GM19351 (cell line): ENCODE measurements at regions not wholly inside any gene's neighbourhood (a gene's known extent, or its start where the extent isn't known, plus 50 kb on each side); places are given as distances from the start of the nearest gene placed in this dataset.
"Not testable (repeated sequence)": the region's sequence is repeated elsewhere in the genome, so short reads cannot be mapped to it uniquely, and the experiment has no call there.

ENCODE experiments used
- ATAC-seq: cut with Tn5 transposase; IDR thresholded peaks from one replicate; pipeline ENCODE4 v1.9.1; 2021; ENCODE audit warnings: mild to moderate bottlenecking, moderate library complexity; ENCODE audit not compliant: unreplicated experiment

DNA sequence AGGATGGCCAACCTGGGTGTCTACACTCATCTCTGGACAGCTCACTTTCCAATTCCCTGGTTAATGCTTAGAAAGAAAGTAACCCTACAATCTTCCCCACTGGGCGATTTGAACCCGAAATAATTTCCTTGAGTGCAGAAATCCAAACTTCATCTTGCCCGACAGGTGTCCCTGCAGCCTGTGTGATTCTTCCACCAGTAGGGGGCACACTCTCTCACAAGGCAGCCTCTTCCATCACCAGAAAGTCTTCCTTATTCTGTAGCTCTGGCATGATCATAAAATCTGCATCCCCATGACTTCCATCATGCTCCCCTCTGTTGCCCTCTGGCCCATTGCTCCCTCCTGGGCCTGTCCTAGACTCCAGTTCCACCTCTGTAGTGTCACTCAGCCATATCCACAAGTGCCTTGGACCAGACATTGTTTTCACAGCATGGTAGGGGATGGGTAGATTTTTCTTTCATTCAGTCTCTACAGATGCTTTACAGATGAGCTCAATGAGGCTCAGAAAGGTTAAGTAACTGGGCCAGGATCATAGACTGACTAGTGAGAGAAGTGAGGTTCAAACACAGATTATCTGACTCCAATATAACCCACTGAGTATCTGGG lies 170.4 kb upstream of the SPTLC3 start:
- ATAC-seq = no peak

GRCh38 chr20:12847872-12848271 lies 160.9 kb upstream of the SPTLC3 start:
- ATAC-seq = no peak

DNA sequence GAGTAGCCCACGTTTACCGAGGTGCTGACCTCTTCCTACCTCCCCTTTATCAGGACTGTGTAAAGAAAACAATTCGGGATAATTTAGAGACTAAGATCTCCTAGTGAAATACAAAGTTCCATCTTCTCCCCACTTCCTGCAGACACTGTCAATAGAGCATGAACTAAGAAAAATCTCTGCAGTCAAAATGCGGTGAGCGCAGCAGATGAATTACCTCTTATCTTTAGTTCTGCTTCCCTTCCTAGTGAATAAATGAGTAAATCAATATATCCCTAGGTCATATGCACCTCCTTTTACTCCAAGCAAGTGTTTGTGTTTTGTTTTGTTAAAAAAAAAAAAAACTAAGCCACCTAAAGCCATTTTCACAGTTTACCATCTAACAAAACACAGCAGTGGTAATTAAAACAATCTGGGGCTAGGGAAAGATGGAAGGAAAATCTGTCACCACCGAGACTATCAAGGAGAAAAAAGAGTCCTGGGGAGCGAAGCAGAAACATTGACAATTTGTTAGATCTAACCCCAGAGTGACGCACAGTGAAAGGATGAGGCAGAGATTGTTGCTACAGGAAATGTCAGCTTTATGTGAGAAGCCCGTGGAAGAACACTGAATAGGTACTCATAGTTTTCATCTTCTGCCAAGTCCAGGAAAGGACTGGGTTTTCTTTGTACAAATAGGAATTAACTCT lies 159.4 kb upstream of the SPTLC3 start:
- no peak for ATAC-seq

DNA sequence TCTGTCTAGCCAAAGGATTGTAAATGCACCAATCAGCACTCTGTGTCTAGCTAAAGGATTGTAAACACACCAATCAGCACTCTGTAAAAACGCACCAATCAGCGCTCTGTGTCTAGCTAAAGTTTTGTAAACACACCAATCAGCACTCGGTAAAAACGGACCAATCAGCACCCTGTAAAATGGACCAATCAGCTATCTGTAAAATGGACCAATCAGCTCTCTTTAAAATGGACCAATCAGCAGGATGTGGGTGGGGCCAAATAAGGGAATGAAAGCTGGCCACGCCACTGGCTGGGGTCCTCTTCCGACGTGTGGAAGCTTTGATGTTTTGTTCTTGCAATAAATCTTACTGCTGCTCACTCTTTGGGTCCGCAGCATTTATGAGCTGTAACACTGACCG lies 151.1 kb upstream of the SPTLC3 start:
- not testable (repeated sequence) for ATAC-seq

GRCh38 chr20:12860619-12861247 lies 148.0 kb upstream of the SPTLC3 start:
- ATAC-seq = no peak

GRCh38 chr20:12869669-12870068 lies 139.1 kb upstream of the SPTLC3 start:
- ATAC-seq = no peak

DNA sequence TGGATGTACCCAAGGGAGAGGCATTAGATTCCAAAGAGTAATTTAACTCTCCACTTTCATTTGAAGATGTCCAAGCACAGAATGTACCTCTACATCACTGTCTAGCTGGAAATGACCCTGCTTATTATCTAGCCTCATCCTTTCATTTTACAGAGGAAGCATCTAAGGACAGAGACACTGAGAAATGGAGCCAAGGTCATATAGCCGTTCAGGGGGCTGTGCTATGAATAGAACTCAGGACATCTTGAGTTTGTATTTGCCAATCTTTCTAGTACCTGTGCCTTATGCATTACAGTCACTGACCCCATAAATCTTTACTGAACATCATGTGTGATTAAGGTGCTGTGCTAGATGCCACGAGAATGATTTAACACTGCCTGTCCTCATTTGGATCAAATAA lies 138.2 kb upstream of the SPTLC3 start:
- no peak for ATAC-seq

GRCh38 chr20:12874933-12875332 lies 133.8 kb upstream of the SPTLC3 start:
- ATAC-seq = no peak

GRCh38 chr20:12875510-12875909 lies 133.3 kb upstream of the SPTLC3 start:
- no peak for ATAC-seq

DNA sequence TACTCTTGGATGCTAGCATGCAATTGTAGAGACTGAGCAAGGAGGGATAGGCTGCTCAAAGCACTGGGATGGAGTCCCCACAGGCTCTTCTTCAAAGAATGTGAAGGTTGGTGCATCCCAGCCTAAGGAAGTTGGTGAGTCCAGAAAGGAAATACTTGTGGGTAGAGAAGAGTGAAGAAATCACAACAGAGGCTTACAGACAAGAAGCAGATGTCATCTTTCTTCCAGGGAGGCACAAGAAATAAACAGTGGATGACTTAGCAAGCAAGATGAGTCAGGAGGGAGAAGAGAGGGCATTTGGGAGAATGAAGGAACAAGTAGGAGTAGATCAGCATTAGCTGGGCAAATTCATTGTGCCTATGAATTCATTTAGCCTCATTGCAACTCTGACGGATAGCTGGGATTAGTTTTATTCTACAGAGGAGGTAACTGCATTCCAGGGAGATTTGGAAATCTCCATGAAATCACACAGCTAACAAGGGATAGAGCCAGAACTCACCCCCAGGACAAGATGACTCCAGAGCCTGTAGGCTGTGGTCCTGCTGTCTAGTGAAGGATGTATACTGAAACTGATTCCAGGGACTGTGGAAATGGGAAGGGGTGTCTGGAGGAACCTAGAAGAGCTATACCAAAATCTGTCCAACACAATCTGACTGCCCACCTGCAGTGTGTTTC lies 125.8 kb upstream of the SPTLC3 start:
- no peak for ATAC-seq

GRCh38 chr20:12883507-12883885 lies 125.3 kb upstream of the SPTLC3 start:
- no peak for ATAC-seq

GRCh38 chr20:12886618-12887363 lies 122.0 kb upstream of the SPTLC3 start:
- ATAC-seq = no peak

DNA sequence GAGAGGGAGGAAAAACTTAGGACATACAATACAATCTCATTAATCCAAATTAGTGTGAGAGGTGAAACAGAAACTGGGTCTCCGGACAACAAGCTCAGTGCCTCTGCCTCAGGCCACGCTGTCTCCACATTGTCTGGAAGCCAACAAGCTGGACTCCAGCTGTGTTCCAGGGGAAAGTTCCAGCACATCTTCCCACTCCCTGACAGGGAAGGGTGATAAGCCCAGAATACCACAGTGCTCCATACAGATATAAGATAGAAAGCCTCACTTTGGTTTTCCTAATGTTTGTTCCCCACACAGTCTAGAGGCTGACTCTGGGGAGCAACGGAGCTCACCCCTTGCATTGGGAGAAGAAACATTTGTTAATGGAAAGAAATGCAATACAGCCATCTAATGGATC lies 117.1 kb upstream of the SPTLC3 start:
- no peak for ATAC-seq

- ATAC-seq = no peak
Observed at GRCh38 chr20:12893019-12893418, 115.8 kb upstream of the SPTLC3 start.

GRCh38 chr20:12893653-12894052 lies 115.1 kb upstream of the SPTLC3 start:
- ATAC-seq = no peak

DNA sequence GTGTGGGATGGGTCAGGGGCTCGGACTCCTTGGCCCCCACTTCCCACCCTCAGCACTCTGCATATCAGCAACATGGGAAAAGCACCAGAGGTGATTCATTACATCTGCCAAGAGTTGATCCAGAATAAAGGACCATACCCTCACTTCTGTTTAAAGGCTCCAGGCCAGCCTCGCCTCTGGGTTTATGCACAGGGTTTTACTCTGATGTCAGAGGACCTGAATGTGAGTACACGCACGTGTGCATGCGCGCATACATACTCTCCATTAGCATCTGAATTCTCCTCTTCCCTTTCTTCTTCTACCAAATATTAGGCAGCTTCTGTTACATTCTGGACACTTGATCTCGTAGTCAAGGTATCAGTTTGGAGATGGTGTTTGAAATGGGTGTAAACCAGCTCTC lies 114.7 kb upstream of the SPTLC3 start:
- ATAC-seq = no peak

GRCh38 chr20:12896180-12896579 lies 112.6 kb upstream of the SPTLC3 start:
- no peak for ATAC-seq

DNA sequence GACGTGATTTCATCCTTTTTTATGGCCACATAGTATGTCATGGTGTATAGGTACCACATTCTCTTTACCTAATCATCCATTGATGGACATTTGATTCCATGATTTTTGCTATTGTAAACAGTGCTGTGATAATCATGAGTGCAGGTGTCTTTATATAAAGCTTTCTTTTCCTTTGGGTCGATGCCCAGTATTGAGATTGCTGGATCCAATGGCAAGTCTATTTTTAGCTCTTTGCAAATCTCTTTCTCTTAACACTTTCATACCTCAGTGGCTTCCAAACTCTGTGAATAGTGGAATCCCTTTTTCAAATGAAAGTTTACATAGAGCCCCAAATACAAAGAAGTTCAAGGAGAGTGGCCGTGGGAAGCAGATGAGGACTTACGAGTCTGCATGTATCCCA lies 105.8 kb upstream of the SPTLC3 start:
- no peak for ATAC-seq

DNA sequence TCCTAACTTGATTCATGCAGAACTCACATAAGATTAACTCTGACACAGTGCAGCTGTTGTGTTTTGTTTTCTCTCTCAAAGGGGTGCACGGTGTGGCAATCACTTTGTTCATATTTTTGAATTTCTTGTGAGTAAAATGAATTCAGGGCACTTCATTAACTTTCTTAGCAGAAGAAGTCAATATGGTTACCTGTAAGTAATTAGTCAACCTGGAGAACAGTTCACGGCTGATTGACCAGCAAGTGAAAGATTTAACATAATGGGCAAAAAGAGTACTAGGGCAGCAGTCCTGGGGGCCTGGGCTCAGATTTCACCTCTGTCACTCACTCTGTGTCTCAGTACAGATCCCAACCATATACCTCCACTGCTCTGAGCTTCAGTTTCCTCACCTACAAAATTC lies 102.4 kb upstream of the SPTLC3 start:
- ATAC-seq = no peak

DNA sequence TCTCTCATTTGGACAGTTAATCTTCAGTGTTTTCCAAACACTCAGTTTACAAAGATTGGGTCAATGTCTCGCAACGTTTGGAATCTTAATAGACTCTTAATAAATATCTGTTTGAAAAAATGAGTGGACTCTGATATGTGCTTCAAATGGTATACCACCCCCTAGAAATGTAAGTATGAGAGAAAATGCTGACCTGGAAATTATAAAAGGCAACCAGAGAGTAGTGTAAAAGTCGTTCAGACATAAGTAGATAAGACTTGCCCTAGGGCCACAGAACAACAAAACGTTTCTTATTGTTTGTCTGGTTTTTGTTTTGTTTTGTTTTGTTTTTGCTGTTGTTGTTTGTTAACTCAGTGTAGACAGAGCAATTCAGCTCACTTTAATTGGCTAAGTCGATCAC lies 97.4 kb upstream of the SPTLC3 start:
- ATAC-seq = no peak

- ATAC-seq = no peak
Observed at GRCh38 chr20:12913781-12914443, 94.9 kb upstream of the SPTLC3 start.
